SIG-M5 treated with dmso at 0.1 percent for 504 hours (cell line): ENCODE measurements at regions not wholly inside any gene's neighbourhood (a gene's known extent, or its start where the extent isn't known, plus 50 kb on each side); places are given as distances from the start of the nearest gene placed in this dataset.
A peak's percentile ranks its signal among the peaks of the same experiment; 100 is the strongest.
"Not testable (repeated sequence)": the region's sequence is repeated elsewhere in the genome, so short reads cannot be mapped to it uniquely, and the experiment has no call there.

Experiments
- DNase-seq: peaks from one replicate; lab custom pipeline; 2025; ENCODE audit not compliant: unreplicated experiment; lab: John Stamatoyannopoulos, UW

GRCh38 chr12:74241341-74241740 is 296.3 kb upstream of the ATXN7L3B start:
- no peak for DNase-seq

- DNase-seq = no peak
These were observed 295.5 kb upstream of the ATXN7L3B start for GRCh38 chr12:74242088-74242487.

GRCh38 chr12:74245458-74245857 is 292.2 kb upstream of the ATXN7L3B start:
- DNase-seq = no peak

GRCh38 chr12:74250891-74251290 is 286.7 kb upstream of the ATXN7L3B start:
- no peak for DNase-seq

- DNase-seq = not testable (repeated sequence)
These were observed 283.8 kb upstream of the ATXN7L3B start for GRCh38 chr12:74253826-74254225.

- DNase-seq = no peak
These were observed 282.9 kb upstream of the ATXN7L3B start for GRCh38 chr12:74254784-74255183.

GRCh38 chr12:74259199-74259598 is 278.4 kb upstream of the ATXN7L3B start:
- DNase-seq = no peak

GRCh38 chr12:74264692-74265091 is 272.9 kb upstream of the ATXN7L3B start:
- DNase-seq = no peak

- not testable (repeated sequence) for DNase-seq
These were observed 268.3 kb upstream of the ATXN7L3B start for GRCh38 chr12:74269355-74269754.

GRCh38 chr12:74280156-74280655 is 257.4 kb upstream of the ATXN7L3B start:
- DNase-seq = no peak

GRCh38 chr12:74281401-74282180 is 256.0 kb upstream of the ATXN7L3B start:
- not testable (repeated sequence) for DNase-seq

- no peak for DNase-seq
These were observed 254.0 kb upstream of the ATXN7L3B start for GRCh38 chr12:74283646-74284045.

GRCh38 chr12:74285773-74286172 is 251.9 kb upstream of the ATXN7L3B start:
- peak; percentile 22 for DNase-seq

GRCh38 chr12:74286254-74286653 is 251.4 kb upstream of the ATXN7L3B start:
- no peak for DNase-seq

GRCh38 chr12:74292351-74293194 is 245.1 kb upstream of the ATXN7L3B start:
- DNase-seq = no peak

GRCh38 chr12:74293689-74294131 is 243.9 kb upstream of the ATXN7L3B start:
- no peak for DNase-seq

- peak; percentile 5 for DNase-seq
These were observed 220.5 kb upstream of the ATXN7L3B start for GRCh38 chr12:74317078-74317601.

GRCh38 chr12:74317741-74318140 is 219.9 kb upstream of the ATXN7L3B start:
- no peak for DNase-seq

GRCh38 chr12:74319886-74320285 is 217.7 kb upstream of the ATXN7L3B start:
- DNase-seq = no peak

- no peak for DNase-seq
These were observed 216.3 kb upstream of the ATXN7L3B start for GRCh38 chr12:74321381-74321780.

- DNase-seq = no peak
These were observed 214.8 kb upstream of the ATXN7L3B start for GRCh38 chr12:74322792-74323191.

GRCh38 chr12:74328623-74329022 is 209.0 kb upstream of the ATXN7L3B start:
- DNase-seq = no peak
